GM21737 (cell line): ENCODE measurements at regions not wholly inside any gene's neighbourhood (a gene's known extent, or its start where the extent isn't known, plus 50 kb on each side); places are given as distances from the start of the nearest gene placed in this dataset.

Experiments used
- ATAC-seq: cut with Tn5 transposase; IDR thresholded peaks from one replicate; pipeline ENCODE4 v1.9.1; 2021; ENCODE audit warnings: mild to moderate bottlenecking, moderate library complexity; ENCODE audit not compliant: unreplicated experiment

- ATAC-seq: no peak
These were observed 147.9 kb upstream of the SLC35B3 start for GRCh38 chr6:8583291-8583690.

DNA sequence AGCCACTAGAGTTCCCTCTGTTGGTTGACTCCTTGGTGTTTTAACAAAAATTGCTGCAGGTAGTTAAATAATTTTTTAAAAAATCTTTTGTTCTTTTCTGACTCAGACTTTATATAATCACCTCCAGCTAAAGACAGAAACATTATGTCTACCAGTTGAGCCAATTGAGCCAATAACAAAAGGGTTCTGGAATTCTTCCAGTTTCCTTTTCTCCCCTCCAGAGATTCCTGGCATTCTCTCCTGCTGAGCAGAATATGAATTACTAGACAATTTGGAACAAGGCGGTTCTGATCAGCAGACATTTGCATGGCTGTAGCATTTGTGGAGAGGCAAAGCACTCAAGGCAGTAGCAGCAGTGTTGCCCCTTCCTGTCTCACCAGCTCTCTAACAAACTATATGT lies 144.0 kb upstream of the SLC35B3 start:
- ATAC-seq: no peak

- no peak for ATAC-seq
These were observed 142.7 kb upstream of the SLC35B3 start for GRCh38 chr6:8578006-8578405.

DNA sequence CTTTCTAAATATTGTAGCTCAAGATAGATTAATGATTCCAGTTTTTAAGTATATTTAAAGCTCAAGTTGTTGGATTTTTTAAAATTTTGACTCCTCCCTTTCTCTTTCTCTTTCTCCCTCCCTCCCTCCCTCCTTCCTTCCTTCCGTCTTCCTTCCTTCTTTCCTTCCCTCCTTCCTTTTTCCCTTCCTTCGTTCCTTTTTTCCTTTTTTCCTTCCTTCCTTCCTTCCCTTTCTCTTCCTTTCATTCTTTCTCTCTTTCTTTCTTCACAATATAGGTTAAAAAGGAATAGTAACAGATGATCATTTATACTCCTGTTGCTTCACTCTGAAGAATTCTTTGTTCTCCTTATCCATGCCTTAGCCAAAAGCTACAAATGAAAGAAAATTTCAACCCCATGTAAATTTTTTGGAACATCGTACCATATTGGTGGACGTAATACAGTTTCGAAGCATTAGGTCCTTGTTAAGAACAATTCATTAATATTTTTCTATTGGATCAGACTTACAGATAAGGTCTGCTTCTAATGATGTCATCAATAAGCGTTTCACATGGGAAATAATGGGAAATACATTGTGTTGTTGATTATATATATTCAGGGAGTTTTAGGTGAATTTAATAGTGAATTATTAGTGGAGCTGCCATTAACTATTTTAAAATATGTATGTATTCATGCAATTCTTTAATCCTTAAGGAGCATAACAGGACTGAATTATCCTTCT lies 139.6 kb upstream of the SLC35B3 start:
- ATAC-seq: no peak

DNA sequence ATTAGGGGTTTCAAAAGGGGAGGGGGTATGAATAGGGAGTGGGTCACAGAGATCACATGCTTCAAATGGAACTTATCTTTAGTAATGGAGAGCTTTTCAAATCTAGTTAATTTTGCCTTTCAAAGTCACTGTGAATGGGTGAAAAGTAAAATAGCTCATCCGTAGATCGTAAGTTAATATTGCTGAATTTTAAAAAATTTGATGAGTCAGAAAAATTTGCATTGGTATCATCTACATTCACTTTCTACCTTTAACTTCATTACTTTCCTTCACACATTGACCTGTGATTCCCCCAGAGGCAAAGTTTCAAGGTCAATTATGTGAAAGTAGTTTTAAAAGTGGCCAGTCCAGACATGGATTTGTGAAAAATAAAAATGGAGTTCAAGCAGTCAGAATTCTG lies 139.0 kb upstream of the SLC35B3 start:
- no peak for ATAC-seq

DNA sequence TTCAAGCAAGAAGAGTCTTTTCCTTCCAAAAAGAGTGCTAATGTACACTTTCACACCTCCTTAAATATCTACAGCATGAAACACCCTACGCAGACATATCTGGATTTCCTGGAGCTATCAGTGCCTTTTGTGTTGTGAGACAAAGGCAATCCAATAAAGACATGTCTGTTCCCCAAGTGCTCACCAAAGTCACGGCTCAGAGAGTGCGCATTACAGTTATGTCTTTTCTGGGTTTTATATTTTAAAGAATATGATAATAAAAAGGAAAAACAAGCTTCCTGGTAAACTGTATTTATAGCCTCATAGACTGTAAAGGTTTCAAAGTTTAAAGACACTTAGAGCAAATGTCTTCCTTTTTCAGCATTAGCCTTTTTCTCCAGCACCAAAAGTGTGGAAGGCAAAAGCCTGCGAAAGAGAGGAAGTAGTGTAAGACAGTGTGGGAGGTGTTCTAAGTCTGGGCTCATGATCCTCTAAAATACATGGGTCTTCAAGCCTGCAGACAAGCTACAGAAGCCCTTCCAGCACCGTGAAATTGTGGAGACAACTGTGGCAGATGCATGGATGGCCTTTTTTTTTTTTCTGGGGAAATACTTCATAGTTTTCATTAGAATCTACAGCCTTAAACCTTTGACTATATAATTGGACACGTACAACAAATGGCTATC lies 135.0 kb upstream of the SLC35B3 start:
- ATAC-seq: no peak

GRCh38 chr6:8562125-8562524 lies 126.8 kb upstream of the SLC35B3 start:
- no peak for ATAC-seq

- no peak for ATAC-seq
These were observed 123.6 kb upstream of the SLC35B3 start for GRCh38 chr6:8558953-8559352.

DNA sequence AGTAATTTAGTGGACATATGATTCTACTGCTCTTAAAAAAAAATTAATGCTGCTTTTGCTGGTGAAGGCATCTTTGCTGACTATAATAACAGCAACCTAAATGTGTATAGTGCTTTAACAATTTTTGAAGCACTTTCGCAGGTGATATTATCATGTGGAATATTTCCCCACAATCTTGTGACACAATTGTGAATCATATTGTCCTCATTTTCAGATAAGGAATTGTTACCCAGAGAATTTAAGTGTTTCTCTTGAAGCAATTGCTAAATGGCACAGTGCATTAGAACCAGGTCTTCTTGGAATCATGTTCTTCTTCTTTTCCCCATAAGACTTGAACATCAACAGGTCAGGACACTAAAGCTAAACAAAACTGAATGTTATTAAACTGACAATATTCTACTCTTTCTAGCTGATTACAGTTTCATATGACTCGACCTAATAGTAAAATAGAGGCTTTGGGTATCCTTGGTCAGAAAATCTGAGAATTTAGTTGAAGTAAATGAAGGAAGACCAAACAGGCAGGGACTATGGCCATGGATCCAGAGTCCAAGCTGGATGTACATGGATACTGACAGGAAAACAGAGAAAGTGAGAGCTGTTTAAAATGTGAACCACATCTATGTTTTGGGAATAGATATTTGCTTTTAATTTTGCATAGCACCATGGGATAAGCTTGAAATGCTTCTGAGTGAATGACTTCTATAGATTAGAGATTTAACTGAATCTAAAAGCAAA lies 121.8 kb upstream of the SLC35B3 start:
- no peak for ATAC-seq

DNA sequence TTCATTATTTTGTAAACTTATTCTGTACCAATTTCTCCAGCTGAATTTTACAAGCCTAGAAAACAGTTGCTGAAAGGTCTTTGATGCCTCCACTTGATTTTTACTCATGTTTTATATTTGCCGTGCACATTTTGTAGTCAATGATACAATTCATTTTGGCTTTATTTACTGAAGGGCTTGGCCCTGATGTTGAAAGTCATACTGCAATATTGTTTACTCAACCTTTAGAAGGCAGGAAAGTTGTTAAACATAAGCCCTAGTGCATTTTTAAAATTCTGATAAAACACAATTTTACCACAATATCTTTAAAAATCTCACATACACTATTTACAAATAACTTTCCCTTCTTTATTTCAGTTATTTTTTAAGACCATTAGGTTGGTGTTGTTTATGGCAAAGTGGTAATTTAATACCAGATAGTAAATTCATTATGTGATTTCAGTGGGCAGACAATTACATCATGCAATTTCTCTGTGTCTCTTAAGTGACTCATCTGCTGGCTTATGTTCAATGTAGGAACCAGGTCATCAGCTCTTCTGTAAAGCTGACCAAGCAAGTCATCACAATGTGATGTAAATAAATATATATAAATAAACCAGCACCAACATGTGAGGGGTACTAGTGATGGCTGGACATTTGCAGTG lies 121.1 kb upstream of the SLC35B3 start:
- no peak for ATAC-seq

- ATAC-seq: no peak
These were observed 116.6 kb upstream of the SLC35B3 start for GRCh38 chr6:8551993-8552392.

- ATAC-seq: no peak
These were observed 116.0 kb upstream of the SLC35B3 start for GRCh38 chr6:8551386-8551785.

DNA sequence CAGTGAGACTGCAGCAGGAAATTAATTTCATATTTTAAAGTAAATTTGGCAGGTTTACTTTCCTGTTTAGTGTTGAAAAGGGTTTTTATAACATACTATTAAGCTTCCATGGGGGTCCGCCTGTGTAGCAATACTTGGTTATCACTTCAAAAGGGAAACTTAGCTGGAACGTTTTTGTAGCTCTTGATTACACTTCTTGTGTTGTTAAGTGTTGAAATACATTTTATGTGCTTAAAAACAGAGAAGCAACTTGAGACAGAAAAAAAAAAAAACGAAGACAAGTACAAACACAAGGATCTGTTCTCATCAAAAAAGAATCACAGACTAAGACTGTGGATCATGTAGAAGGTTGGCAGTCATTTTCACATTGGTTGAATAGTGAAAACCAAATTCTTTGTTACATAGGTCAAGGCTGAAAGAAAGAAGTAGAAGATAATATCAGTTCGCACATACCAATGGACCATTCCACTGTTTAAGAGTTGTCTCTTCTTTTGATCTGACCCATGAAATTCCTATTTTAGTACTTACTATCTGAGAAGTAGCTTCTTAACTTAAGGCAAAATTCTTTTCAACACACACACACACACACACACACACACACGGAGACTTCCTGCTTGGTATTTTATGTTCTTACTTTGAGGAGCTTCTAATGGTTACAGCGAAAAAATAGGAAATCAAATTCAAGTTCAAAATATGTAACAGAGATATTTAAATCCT lies 113.9 kb upstream of the SLC35B3 start:
- ATAC-seq: no peak

GRCh38 chr6:8546496-8546895 lies 111.2 kb upstream of the SLC35B3 start:
- ATAC-seq: no peak

DNA sequence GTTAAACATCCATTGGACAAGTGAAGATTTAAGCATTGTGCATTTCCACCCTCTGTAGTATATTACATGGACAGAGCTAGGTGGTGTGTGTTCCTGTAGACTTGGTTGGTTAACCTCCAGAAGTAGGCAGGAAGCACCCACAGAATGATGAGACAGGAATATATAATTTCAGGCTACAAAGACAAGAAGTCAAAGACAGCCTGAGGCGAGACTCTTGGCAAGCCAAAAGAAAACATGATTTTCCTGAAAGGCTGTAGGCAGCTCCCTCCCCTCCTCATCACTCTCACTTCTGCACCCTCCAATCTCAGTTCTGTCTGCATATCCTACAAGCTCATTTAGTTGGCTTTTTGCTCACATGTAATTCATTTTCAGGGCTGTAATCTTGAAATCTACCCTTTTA lies 110.0 kb upstream of the SLC35B3 start:
- ATAC-seq: no peak

DNA sequence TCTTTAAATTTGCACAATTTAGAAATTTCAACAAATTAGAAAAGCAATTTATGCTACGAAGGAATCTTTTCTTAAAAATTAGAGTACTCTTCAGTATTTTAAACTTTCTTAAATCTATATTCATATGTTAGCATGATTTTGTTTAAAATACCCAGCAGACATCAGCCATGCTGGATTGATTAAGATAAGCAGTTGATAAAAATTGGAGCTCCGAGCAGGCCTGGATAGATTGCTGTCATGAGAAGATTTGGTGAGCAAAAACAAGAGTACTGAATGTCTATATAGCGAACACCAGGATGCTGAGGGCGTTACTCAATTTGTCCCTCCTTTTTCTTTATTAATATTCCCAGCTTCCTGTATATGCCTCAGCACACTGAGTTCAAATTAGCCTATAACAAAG lies 108.4 kb upstream of the SLC35B3 start:
- ATAC-seq: no peak

DNA sequence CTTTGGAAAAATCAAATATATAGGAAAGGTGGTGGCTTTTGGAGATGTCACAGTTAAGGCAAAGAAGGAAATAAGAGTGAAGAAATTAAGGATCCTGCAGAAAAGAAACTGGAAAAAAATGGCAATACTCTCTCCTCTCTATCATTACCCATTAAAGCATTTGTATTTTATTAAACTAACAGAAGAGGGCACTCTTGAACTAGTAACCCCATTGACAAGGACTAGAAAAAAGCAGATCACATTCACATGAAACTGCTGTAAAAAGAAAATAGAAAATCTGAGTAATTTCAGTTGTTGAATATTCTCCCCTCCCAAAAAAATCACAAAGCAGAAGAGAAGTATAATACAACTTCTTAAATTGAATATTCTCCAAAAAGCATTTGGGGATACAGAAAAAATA lies 104.1 kb upstream of the SLC35B3 start:
- ATAC-seq: no peak

DNA sequence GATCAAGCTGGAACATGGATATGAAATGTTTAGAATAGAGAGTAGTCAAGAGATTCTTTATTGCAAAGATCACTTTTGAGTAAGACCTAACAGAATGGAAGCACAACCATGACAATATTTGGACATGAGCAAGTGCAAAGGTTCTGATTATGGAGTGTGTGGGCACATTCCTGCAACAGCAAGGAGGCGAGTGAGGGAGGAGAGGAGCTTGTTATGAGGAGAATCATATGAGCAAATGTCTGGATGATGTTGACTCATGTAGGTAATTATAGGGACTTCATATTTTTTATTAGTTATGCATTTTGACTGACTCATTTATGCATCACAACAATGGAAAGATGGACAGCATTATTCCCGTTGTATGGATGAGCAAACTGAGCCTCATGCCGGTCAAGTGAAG lies 100.8 kb upstream of the SLC35B3 start:
- ATAC-seq: no peak

DNA sequence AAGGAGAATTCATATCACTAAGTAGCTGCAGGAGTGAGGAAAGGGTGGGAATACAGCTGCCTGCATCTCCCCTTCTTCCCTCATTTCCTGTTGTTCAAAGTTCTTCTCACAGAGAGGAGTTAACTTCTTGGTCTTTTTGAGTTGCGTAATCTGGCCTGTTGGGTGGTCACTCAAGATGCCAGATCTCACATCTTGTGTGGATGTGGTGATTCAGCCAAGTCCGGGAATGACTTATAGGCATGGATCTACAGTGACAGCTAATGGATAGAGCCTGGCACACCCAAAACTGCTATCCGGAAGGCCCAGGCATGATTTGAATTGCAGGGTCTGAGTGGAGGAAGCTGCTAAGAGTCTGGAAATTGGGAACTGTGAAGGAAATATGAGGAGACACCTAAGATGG lies 100.2 kb upstream of the SLC35B3 start:
- no peak for ATAC-seq

GRCh38 chr6:8530785-8531435 lies 95.6 kb upstream of the SLC35B3 start:
- ATAC-seq: no peak
